DOHH2 (cell line): ENCODE measurements at regions not wholly inside any gene's neighbourhood (a gene's known extent, or its start where the extent isn't known, plus 50 kb on each side); places are given as distances from the start of the nearest gene placed in this dataset.

Source experiments
- H3F3A ChIP-seq: fragments of 200-600 bp; sonication (generic), shearing (Covaris generic); 2 replicates; pipeline ENCODE4 v1.6.0; 2016; ENCODE audit warnings: antibody characterized with exemption, mild to moderate bottlenecking; ENCODE audit not compliant: control insufficient read depth, insufficient read depth
- H3K27ac ChIP-seq: fragments of 200-600 bp; sonication (generic); 2 replicates; pipeline ENCODE4 v1.5.1; 2014; ENCODE audit warnings: low read depth, mild to moderate bottlenecking, low read length, moderate library complexity
- H3K27me3 ChIP-seq: fragments of 200-600 bp; sonication (generic); 2 replicates; pipeline ENCODE4 v1.6.1; 2014; ENCODE audit warnings: mild to moderate bottlenecking, low read length, mixed read lengths; ENCODE audit not compliant: control insufficient read depth
- H3K36me3 ChIP-seq: fragments of 200-600 bp; sonication (generic); 2 replicates; pipeline ENCODE4 v1.6.1; 2014; ENCODE audit warnings: mild to moderate bottlenecking, low read length, moderate library complexity, mixed read lengths; ENCODE audit not compliant: control insufficient read depth
- H3K4me1 ChIP-seq: fragments of 200-600 bp; sonication (generic); 2 replicates; pipeline ENCODE4 v1.6.1; 2014; ENCODE audit warnings: mild to moderate bottlenecking, low read length, mixed read lengths; ENCODE audit not compliant: control insufficient read depth
- H3K4me2 ChIP-seq: fragments of 200-600 bp; sonication (generic); 2 replicates; pipeline ENCODE4 v1.6.0; 2014; ENCODE audit warnings: mild to moderate bottlenecking, low read length, moderate library complexity
- H3K4me3 ChIP-seq: fragments of 200-600 bp; sonication (generic); 2 replicates; pipeline ENCODE4 v1.5.1; 2014; ENCODE audit warnings: mild to moderate bottlenecking, low read length, mixed read lengths
- H3K79me2 ChIP-seq: fragments of 200-600 bp; sonication (generic); 2 replicates; pipeline ENCODE4 v1.6.1; 2014; ENCODE audit warnings: mild to moderate bottlenecking, low read length, mixed read lengths; ENCODE audit not compliant: control insufficient read depth
- H3K9me2 ChIP-seq: fragments of 200-600 bp; sonication (generic); replicated peaks from 2 replicates; pipeline ENCODE4 v1.6.1; 2014; ENCODE audit warnings: mild to moderate bottlenecking, low read length, mixed read lengths; ENCODE audit not compliant: control insufficient read depth
- H3K9me3 ChIP-seq: fragments of 200-600 bp; sonication (generic); 2 replicates; pipeline ENCODE4 v1.6.1; 2014; ENCODE audit warnings: antibody characterized with exemption, low read length, mixed read lengths; ENCODE audit not compliant: control insufficient read depth, insufficient read depth
- H4K20me1 ChIP-seq: fragments of 200-600 bp; sonication (generic); 2 replicates; pipeline ENCODE4 v1.6.0; 2014; ENCODE audit warnings: low read depth, mild to moderate bottlenecking, antibody characterized with exemption, low read length, moderate library complexity; ENCODE audit not compliant: control insufficient read depth, insufficient read depth
- EZH2phosphoT487 ChIP-seq: fragments of 200-600 bp; sonication (generic); IDR thresholded peaks from 2 replicates; pipeline ENCODE4 v1.6.1; 2017; ENCODE audit warnings: borderline replicate concordance, mild to moderate bottlenecking, antibody characterized with exemption, low read length, moderate library complexity, mixed read lengths
- TF ChIP-seq, protein P1 (sequence below): fragments of 200-600 bp; sonication (generic); IDR thresholded peaks from one replicate; pipeline ENCODE4 v1.5.1; 2014; ENCODE audit warnings: antibody characterized with exemption, mild to moderate bottlenecking, low read depth, low read length; ENCODE audit not compliant: poor library complexity, severe bottlenecking

DNA sequence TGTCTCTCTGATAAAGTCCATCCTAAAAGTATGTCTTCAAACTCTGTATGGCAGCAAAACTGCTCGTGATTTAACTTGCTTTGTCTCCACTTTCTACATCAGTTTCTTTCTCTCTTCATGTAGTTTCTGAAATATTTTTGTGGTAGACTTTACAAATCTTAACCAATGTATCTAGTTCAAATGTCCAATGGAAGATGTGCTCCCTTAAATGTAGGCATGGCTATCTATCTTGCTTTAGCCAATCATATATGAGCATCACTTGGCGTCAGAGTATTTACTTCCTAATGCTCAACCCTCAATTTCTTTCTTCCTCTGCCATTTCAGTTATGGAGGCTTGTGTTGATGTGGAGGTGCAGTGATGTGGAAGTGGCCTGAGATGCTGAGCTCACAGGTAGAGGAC is 206.1 kb upstream of the ZNF608 start:
- H4K20me1 ChIP-seq = no peaks in the 10 kb centered on the region
- no peak overlapping the region; the same call in 1 of the 2 replicates for H3K4me2 ChIP-seq
- H3K9me2 ChIP-seq = no peaks in the 10 kb centered on the region
- no peaks in the 10 kb centered on the region for H3F3A ChIP-seq
- H3K4me3 ChIP-seq = no peak overlapping the region
- no peaks in the 10 kb centered on the region for H3K27me3 ChIP-seq
- no peaks in the 10 kb centered on the region for H3K79me2 ChIP-seq
- peaks cover 15% of the 10 kb centered on the region for H3K4me1 ChIP-seq
- H3K27ac ChIP-seq = no peak overlapping the region
- H3K9me3 ChIP-seq = no peaks in the 10 kb centered on the region
- H3K36me3 ChIP-seq = no peaks in the 10 kb centered on the region
- no peak for TF ChIP-seq EZH2phosphoT487
- TF ChIP-seq, protein P1, sequence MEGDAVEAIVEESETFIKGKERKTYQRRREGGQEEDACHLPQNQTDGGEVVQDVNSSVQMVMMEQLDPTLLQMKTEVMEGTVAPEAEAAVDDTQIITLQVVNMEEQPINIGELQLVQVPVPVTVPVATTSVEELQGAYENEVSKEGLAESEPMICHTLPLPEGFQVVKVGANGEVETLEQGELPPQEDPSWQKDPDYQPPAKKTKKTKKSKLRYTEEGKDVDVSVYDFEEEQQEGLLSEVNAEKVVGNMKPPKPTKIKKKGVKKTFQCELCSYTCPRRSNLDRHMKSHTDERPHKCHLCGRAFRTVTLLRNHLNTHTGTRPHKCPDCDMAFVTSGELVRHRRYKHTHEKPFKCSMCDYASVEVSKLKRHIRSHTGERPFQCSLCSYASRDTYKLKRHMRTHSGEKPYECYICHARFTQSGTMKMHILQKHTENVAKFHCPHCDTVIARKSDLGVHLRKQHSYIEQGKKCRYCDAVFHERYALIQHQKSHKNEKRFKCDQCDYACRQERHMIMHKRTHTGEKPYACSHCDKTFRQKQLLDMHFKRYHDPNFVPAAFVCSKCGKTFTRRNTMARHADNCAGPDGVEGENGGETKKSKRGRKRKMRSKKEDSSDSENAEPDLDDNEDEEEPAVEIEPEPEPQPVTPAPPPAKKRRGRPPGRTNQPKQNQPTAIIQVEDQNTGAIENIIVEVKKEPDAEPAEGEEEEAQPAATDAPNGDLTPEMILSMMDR = no peak

DNA sequence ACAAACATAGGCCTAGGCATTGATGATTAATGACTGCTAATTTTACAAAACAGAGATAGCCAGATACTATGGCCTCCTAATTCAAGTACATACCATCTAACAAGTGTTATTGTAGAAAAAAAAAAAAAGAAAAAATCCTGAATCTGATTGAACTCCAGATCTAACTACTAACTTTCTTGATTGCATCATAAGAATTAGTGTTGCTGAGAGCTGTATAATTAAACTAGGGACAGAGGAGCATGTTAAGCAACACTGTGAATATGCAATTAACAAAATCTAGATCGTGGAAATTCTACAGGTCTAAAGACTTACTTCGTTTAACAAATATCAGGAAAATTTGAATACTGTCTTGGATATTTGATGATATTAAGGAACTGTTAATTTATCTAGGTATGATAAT is 208.3 kb upstream of the ZNF608 start:
- Histone ChIP-seq H4K20me1 (no peaks in the 10 kb centered on the region), H3K9me3 (no peaks in the 10 kb centered on the region), H3K4me2 (no peak overlapping the region), H3K36me3 (no peaks in the 10 kb centered on the region), H3F3A (no peaks in the 10 kb centered on the region), H3K4me1 (peaks cover 15% of the 10 kb centered on the region), H3K79me2 (no peaks in the 10 kb centered on the region), H3K27ac (no peak overlapping the region), H3K4me3 (no peak overlapping the region), H3K27me3 (no peaks in the 10 kb centered on the region), H3K9me2 (no peaks in the 10 kb centered on the region)
- TF ChIP-seq, protein P1 = no peak
- TF ChIP-seq EZH2phosphoT487 = no peak

DNA sequence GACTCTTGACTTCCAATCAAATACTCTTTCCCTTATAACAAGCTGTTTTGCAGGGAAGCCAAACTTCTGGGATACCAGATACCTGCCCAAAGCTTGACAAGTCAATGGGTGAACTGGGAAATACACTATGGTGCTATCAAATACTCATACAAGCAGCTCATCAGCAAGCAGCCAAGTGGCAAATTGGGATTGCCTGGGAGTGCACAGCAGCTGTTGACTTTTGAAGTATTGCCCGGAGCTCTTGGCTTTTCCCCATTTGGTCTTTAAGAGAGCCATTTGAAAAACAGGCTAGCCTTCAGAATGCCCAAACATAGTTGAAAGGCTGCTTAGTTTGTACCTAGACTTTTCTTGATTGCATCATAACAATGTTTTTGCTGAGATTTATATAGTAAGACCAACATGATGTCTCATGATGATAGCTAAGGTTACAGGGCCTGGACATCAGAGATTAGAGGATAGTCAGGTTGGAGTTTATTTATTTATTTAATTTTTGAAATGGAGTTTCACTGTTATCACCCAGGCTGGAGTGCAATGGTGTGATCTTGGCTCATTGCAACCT is 210.1 kb upstream of the ZNF608 start:
- H3K4me3 ChIP-seq = no peak overlapping the region
- H3K4me1 ChIP-seq = peaks cover 11% of the 10 kb centered on the region
- no peak for TF ChIP-seq EZH2phosphoT487
- TF ChIP-seq, protein P1 = no peak
- no peaks in the 10 kb centered on the region for H3K79me2 ChIP-seq
- no peaks in the 10 kb centered on the region for H3K36me3 ChIP-seq
- H3K9me2 ChIP-seq = no peaks in the 10 kb centered on the region
- H3F3A ChIP-seq = no peaks in the 10 kb centered on the region
- no peak overlapping the region for H3K27ac ChIP-seq
- H3K27me3 ChIP-seq = no peaks in the 10 kb centered on the region
- H3K4me2 ChIP-seq = no peak overlapping the region
- no peaks in the 10 kb centered on the region for H3K9me3 ChIP-seq
- no peaks in the 10 kb centered on the region for H4K20me1 ChIP-seq

DNA sequence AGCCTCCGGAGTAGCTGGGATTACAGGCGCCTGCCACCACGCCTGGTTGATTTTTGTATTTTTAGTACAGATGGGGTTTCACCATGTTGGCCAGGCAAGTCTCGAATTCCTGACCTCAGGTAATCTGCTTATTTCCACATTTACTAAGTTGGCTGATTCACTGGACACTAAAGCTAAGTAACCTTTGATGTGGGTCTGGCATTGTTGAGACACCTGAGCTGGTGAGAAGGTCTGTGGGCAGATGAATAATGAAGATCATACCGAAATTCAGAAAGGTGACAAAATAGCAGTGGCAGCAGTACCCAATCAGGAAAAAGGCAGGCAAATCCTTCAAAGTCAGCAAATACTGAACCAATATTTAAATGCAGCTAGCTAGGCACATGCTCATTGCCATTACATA is 210.6 kb upstream of the ZNF608 start:
- Histone ChIP-seq H3K36me3 (no peaks in the 10 kb centered on the region), H3K27me3 (no peaks in the 10 kb centered on the region), H3K4me2 (no peak overlapping the region), H4K20me1 (no peaks in the 10 kb centered on the region), H3K4me1 (peaks cover 6% of the 10 kb centered on the region), H3K9me3 (no peaks in the 10 kb centered on the region), H3K79me2 (no peaks in the 10 kb centered on the region), H3K27ac (no peak overlapping the region), H3K4me3 (no peak overlapping the region), H3K9me2 (no peaks in the 10 kb centered on the region), H3F3A (no peaks in the 10 kb centered on the region)
- TF ChIP-seq, protein P1 = no peak
- no peak for TF ChIP-seq EZH2phosphoT487
